ENCODE measurements at regions not wholly inside any gene's neighbourhood (a gene's known extent, or its start where the extent isn't known, plus 50 kb on each side); places are given as distances from the start of the nearest gene placed in this dataset.

- Histone ChIP-seq H3K9me3 (no peaks in the 10 kb centered on the region), H3K27me3 (replicated peaks in 1 of 7) (peaks cover 0 to 11% (median 0%) of the 10 kb centered on the region in 7 donors), H3K36me3 (no peaks in the 10 kb centered on the region), H3K4me1 (no peaks in the 10 kb centered on the region), H3K4me3 (no peak overlapping the region), H3K27ac (no peak overlapping the region)
- intact Hi-C loops (cut with DNase I; ENCODE audit: low total_unique reads) = no loop called here
- 69 to 80% (median 72%) methylated on average over 4 of the region's 4 CpGs for WGBS, 5 donors
- TF ChIP-seq CTCF (IDR thresholded peaks at IDR 0.05 in 8 of 11, conservative IDR thresholded peaks at IDR 0.05 in 3 of 11) = no peak
- TF ChIP-seq POLR2AphosphoS5 (IDR thresholded peaks at IDR 0.05) = no peak
- TF ChIP-seq POLR2A (IDR thresholded peaks at IDR 0.05) = no peak
- DNase-seq = no peak
Measured at GRCh38 chr9:32869404-32869803, 86.1 kb downstream of the TMEM215 start.

GRCh38 chr9:32873131-32873530, 89.8 kb downstream of the TMEM215 start:
- 77 to 89% (median 80%) methylated on average over 6 to 8 of the region's 8 CpGs for WGBS, 5 donors
- no peaks in the 10 kb centered on the region for H3K4me1 ChIP-seq
- no peaks in the 10 kb centered on the region for H3K9me3 ChIP-seq
- no peak for DNase-seq
- TF ChIP-seq CTCF (IDR thresholded peaks at IDR 0.05 in 8 of 11, conservative IDR thresholded peaks at IDR 0.05 in 3 of 11) (no peak), POLR2AphosphoS5 (IDR thresholded peaks at IDR 0.05) (no peak), POLR2A (IDR thresholded peaks at IDR 0.05) (no peak)
- intact Hi-C loops (cut with DNase I; ENCODE audit: low total_unique reads) = no loop called here
- no peak overlapping the region for H3K4me3 ChIP-seq
- H3K27me3 ChIP-seq (replicated peaks in 1 of 7) = peaks cover 0 to 11% (median 0%) of the 10 kb centered on the region in 7 donors
- H3K36me3 ChIP-seq = no peaks in the 10 kb centered on the region
- no peak overlapping the region for H3K27ac ChIP-seq

- TF ChIP-seq CTCF (IDR thresholded peaks at IDR 0.05 in 8 of 11, conservative IDR thresholded peaks at IDR 0.05 in 3 of 11) (no peak), POLR2AphosphoS5 (IDR thresholded peaks at IDR 0.05) (no peak), POLR2A (IDR thresholded peaks at IDR 0.05) (no peak)
- intact Hi-C loops (cut with DNase I; ENCODE audit: low total_unique reads) = no loop called here
- Histone ChIP-seq H3K4me3 (no peak overlapping the region), H3K4me1 (no peaks in the 10 kb centered on the region), H3K9me3 (no peaks in the 10 kb centered on the region), H3K27ac (no peak overlapping the region), H3K27me3 (replicated peaks in 1 of 7) (peaks cover 0 to 11% (median 0%) of the 10 kb centered on the region in 7 donors), H3K36me3 (no peaks in the 10 kb centered on the region)
- 65 to 77% (median 71%) methylated on average over 3 of the region's 3 CpGs for WGBS, 5 donors
- DNase-seq = no peak
Measured at GRCh38 chr9:32873553-32873952, 90.2 kb downstream of the TMEM215 start.

GRCh38 chr9:32875242-32875641, 91.9 kb downstream of the TMEM215 start:
- 90 to 100% (median 96%) methylated on average over 1 of the region's 1 CpG for WGBS, 5 donors
- Histone ChIP-seq H3K9me3 (no peaks in the 10 kb centered on the region), H3K36me3 (no peaks in the 10 kb centered on the region), H3K27me3 (replicated peaks in 1 of 7) (peaks cover 0 to 11% (median 0%) of the 10 kb centered on the region in 7 donors), H3K4me3 (no peak overlapping the region), H3K4me1 (no peaks in the 10 kb centered on the region), H3K27ac (no peak overlapping the region)
- intact Hi-C loops (cut with DNase I; ENCODE audit: low total_unique reads) = no loop called here
- DNase-seq = no peak
- no peak for TF ChIP-seq CTCF (IDR thresholded peaks at IDR 0.05 in 8 of 11, conservative IDR thresholded peaks at IDR 0.05 in 3 of 11)
- no peak for TF ChIP-seq POLR2AphosphoS5 (IDR thresholded peaks at IDR 0.05)
- no peak for TF ChIP-seq POLR2A (IDR thresholded peaks at IDR 0.05)

Data from spleen (tissue), 11 donors.